GM13976 (cell line): ENCODE measurements at regions not wholly inside any gene's neighbourhood (a gene's known extent, or its start where the extent isn't known, plus 50 kb on each side); places are given as distances from the start of the nearest gene placed in this dataset.

Experiments
- DNase-seq: peaks from one replicate; pipeline ENCODE4 v3.0.0; 2012; ENCODE audit warnings: low spot score
- in situ Hi-C: fragments of 300-500 bp; cut with MboI; formaldehyde crosslinking; loops from one replicate; pipeline ENCODE4 v1.12.0; 2022; ENCODE audit warnings: low sequenced_read_pairs, mixed read lengths, inconsistent platforms; ENCODE audit not compliant: unreplicated experiment
- TF ChIP-seq, protein P1 (sequence below): IDR thresholded peaks from 2 replicates; pipeline ENCODE4 v1.5.1; 2012; ENCODE audit warnings: borderline replicate concordance, mild to moderate bottlenecking; ENCODE audit not compliant: insufficient read depth; ENCODE audit errors: extremely low read depth, missing control alignments, control extremely low read depth

GRCh38 chr6:14912706-14913105 lies 333.2 kb upstream of the JARID2 start:
- DNase-seq: no peak
- in situ Hi-C loops: no loop called here
- TF ChIP-seq, protein P1, sequence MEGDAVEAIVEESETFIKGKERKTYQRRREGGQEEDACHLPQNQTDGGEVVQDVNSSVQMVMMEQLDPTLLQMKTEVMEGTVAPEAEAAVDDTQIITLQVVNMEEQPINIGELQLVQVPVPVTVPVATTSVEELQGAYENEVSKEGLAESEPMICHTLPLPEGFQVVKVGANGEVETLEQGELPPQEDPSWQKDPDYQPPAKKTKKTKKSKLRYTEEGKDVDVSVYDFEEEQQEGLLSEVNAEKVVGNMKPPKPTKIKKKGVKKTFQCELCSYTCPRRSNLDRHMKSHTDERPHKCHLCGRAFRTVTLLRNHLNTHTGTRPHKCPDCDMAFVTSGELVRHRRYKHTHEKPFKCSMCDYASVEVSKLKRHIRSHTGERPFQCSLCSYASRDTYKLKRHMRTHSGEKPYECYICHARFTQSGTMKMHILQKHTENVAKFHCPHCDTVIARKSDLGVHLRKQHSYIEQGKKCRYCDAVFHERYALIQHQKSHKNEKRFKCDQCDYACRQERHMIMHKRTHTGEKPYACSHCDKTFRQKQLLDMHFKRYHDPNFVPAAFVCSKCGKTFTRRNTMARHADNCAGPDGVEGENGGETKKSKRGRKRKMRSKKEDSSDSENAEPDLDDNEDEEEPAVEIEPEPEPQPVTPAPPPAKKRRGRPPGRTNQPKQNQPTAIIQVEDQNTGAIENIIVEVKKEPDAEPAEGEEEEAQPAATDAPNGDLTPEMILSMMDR: no peak

DNA sequence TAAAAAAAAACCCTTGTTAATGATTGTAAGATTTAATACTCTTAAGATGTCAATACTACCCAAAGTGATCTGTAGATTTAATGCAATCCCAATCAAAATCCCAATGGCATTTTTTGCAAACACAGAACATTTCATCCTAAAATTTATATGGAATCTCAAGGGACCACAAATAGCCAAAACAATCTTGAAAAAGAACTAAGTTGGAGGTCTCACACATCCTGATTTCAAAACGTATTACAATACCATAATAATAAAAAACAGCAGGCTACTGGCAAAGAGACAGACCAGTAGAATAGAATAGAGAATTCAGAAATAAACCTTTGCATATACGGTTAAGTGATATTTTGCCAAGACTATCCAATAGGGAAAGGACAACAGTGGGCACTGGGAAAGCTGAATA lies 331.9 kb upstream of the JARID2 start:
- in situ Hi-C loops: no loop called here
- TF ChIP-seq, protein P1: no peak
- DNase-seq: no peak

DNA sequence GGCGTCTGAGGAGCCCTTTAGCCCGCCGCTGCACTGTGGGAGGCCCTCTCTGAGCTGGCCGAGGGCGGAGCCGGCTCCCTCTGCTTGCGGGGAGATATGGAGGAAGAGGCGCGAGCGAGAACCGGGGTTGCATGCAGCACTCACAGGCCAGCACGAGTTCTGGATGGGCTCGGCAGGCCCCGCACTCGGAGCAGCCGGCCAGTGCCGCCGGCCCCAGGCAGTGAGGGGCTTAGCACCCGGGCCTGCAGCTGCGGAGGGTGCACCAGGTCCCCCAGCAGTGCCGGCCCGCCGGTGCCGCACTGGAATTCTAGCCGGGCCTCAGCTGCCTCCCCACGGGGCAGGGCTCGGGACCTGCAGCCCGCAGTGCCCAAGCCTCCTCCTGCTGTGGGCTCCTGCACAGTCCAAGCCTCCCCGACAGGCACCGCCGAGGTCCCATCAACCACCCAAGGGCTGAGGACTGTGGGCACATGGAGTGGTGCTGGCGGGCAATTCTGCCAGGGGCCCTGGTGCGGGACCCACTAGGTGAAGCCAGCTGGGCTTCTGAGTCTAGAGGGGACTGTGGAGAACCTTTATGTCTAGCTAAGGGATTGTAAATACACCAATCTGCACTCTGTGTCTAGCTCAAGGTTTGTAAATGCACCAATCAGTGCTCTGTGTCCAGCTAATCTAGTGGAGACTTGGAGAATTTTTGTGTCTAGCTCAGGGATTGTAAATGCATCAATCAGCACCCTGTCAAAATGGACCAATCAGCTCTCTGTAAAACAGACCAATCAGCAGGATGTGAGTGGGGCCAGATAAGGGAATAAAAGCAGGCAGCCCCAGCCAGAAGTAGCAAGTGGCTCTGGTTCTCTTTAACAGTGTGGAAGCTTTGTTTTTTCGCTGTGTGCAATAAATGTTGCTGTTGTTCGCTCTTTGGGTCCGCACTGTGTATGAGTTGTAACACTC lies 329.7 kb upstream of the JARID2 start:
- TF ChIP-seq, protein P1: no peak
- no peak for DNase-seq
- in situ Hi-C loops: no loop called here

DNA sequence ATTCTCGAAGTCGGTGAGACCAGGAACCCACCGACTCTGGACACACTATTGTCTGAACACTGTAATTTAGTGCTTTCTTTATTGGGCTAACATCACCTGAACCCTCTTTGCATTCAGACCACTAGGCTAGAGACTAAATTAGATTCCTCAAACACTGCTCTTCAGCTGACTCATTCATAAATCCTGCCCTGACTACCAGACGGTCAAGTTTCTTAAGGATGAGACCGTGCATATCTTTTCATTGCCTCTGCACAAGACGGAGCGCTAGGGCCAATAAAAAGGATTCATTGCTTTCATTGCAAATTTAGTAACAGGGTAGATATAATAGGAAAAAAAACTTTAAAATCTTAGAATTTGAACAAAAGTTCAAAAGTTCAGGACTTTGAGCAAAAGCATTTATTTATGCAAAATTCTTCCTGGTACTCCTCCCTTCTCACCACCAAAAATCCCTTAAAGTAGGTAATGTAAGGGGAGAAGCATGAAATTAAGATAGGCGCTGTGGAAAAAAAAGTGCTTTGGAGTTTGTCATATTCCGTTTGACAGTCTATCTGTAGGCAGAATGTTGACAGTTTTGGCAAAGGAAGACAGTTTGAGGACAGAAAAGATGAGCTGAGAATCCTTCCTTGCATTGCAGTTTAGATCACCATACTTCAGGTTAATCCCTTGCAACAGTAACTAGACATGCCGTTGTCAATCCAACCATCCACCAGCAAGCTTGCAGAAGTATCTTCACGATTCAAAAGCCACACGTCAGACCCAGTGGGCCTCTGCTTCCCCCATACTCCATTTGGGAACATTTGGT lies 328.6 kb upstream of the JARID2 start:
- in situ Hi-C loops: no loop called here
- no peak for DNase-seq
- TF ChIP-seq, protein P1: no peak

DNA sequence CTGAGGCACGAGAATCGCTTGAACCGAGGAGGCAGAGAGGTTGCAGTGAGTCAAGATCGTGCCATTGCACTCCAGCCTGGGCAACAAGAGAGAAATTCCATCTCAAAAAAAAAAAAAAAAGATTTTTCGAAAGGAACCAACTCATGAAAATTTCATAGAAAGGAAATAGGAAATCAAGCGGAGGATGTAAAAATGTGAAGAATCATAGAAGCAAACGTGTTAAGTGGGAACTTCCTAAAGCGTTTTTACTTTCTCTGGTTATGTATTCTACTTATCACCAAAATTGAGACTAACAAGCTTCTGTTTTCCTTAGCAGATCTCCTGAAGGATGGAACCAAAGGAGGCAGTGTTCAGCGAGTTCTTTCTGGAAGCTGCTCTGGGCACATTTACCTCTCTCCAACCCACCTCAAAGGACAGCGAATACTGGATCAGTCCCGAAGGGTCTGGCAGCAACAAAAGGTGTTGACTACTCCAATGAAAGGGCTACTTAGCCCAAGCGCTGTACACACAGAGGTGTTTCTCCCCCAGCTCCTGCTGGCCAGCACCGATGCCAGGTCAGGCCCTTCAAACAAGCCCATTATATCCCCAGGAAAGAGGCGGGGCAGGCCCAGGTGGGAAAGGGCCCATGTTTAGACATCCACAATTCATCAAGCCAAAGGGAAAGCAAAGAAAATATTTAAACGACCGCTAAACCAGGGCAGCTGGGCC lies 327.5 kb upstream of the JARID2 start:
- DNase-seq: no peak
- in situ Hi-C loops: no loop called here
- TF ChIP-seq, protein P1: no peak

- TF ChIP-seq, protein P1: no peak
- no peak for DNase-seq
- in situ Hi-C loops: no loop called here
Measured at GRCh38 chr6:14919038-14919670, 326.7 kb upstream of the JARID2 start.
